ENCODE measurements at regions not wholly inside any gene's neighbourhood (a gene's known extent, or its start where the extent isn't known, plus 50 kb on each side); places are given as distances from the start of the nearest gene placed in this dataset.
"Not testable (repeated sequence)": the region's sequence is repeated elsewhere in the genome, so short reads cannot be mapped to it uniquely, and the experiment has no call there.

- no peak overlapping the region for H3K4me3 ChIP-seq (ENCODE audit: low read depth, low read length)
- DNase-seq (ENCODE audit: low read depth): peak; percentile 49
- no peak for TF ChIP-seq CTCF (IDR thresholded peaks at IDR 0.05; ENCODE audit: insufficient read depth, low read depth, low read length)
Measured at GRCh38 chr13:76829572-76830327, 56.5 kb downstream of the KCTD12 start.

- H3K4me3 ChIP-seq (ENCODE audit: low read depth, low read length): no peak overlapping the region
- no peak for TF ChIP-seq CTCF (IDR thresholded peaks at IDR 0.05; ENCODE audit: insufficient read depth, low read depth, low read length)
- DNase-seq (ENCODE audit: low read depth): no peak
Measured at GRCh38 chr13:76828316-76828741, 57.9 kb downstream of the KCTD12 start.

- no peak for TF ChIP-seq CTCF (IDR thresholded peaks at IDR 0.05; ENCODE audit: insufficient read depth, low read depth, low read length)
- H3K4me3 ChIP-seq (ENCODE audit: low read depth, low read length): no peak overlapping the region
- no peak for DNase-seq (ENCODE audit: low read depth)
Measured at GRCh38 chr13:76826527-76826926, 59.7 kb downstream of the KCTD12 start.

GRCh38 chr13:76825430-76825829 lies 60.8 kb downstream of the KCTD12 start:
- H3K4me3 ChIP-seq (ENCODE audit: low read depth, low read length): no peak overlapping the region
- DNase-seq (ENCODE audit: low read depth): no peak
- no peak for TF ChIP-seq CTCF (IDR thresholded peaks at IDR 0.05; ENCODE audit: insufficient read depth, low read depth, low read length)

GRCh38 chr13:76823969-76824368 lies 62.2 kb downstream of the KCTD12 start:
- TF ChIP-seq CTCF (IDR thresholded peaks at IDR 0.05; ENCODE audit: insufficient read depth, low read depth, low read length): no peak
- no peak for DNase-seq (ENCODE audit: low read depth)
- no peak overlapping the region for H3K4me3 ChIP-seq (ENCODE audit: low read depth, low read length)

GRCh38 chr13:76822698-76823267 lies 63.4 kb downstream of the KCTD12 start:
- TF ChIP-seq CTCF (IDR thresholded peaks at IDR 0.05; ENCODE audit: insufficient read depth, low read depth, low read length): peak; percentile 43
- peak; percentile 56 for DNase-seq (ENCODE audit: low read depth)
- no peak overlapping the region for H3K4me3 ChIP-seq (ENCODE audit: low read depth, low read length)

- H3K4me3 ChIP-seq (ENCODE audit: low read depth, low read length); DNase-seq (ENCODE audit: low read depth): not testable (repeated sequence)
Measured at GRCh38 chr13:76821222-76821621, 65.0 kb downstream of the KCTD12 start.
